OCI-LY3 (cell line): ENCODE measurements at regions not wholly inside any gene's neighbourhood (a gene's known extent, or its start where the extent isn't known, plus 50 kb on each side); places are given as distances from the start of the nearest gene placed in this dataset.

Experiments
- CTCF ChIP-seq: fragments of 200-600, 300-600 bp; sonication (generic); IDR thresholded peaks from 2 replicates; pipeline ENCODE4 v1.5.1; 2014; ENCODE audit warnings: antibody characterized with exemption, low read length, low read depth
- EZH2phosphoT487 ChIP-seq: fragments of 200-600 bp; shearing (Covaris generic); IDR thresholded peaks from 2 replicates; pipeline ENCODE4 v1.6.1; 2018; ENCODE audit warnings: antibody characterized with exemption, mixed run types, low read depth

GRCh38 chr2:16006537-16007166, 66.3 kb downstream of the MYCN start:
- TF ChIP-seq CTCF: no peak
- TF ChIP-seq EZH2phosphoT487: no peak
